GM19328 (cell line): ENCODE measurements at regions not wholly inside any gene's neighbourhood (a gene's known extent, or its start where the extent isn't known, plus 50 kb on each side); places are given as distances from the start of the nearest gene placed in this dataset.

ENCODE experiments used
- ATAC-seq: cut with Tn5 transposase; IDR thresholded peaks from one replicate; pipeline ENCODE4 v1.9.1; 2021; ENCODE audit warnings: mild to moderate bottlenecking, moderate library complexity; ENCODE audit not compliant: unreplicated experiment

DNA sequence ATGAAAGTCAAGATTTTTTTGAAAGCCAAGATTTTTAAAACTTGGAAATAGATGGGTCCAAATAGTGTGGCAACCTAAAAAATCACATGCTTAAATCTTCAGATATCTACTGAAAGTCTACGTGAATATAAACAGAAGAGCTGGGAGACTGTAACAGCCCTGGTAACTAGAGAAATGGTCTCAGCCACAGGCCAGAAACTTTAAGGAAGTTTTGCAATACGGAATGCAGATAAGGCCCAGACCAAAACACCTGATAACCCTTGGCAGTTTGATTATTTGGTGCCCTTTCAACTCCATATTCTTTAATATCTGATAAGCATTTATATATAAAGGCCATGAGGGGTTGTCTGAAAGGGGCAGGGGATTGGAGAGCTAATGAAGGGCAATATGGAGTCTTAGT, 537.3 kb upstream of the TGFBR2 start:
- no peak for ATAC-seq

DNA sequence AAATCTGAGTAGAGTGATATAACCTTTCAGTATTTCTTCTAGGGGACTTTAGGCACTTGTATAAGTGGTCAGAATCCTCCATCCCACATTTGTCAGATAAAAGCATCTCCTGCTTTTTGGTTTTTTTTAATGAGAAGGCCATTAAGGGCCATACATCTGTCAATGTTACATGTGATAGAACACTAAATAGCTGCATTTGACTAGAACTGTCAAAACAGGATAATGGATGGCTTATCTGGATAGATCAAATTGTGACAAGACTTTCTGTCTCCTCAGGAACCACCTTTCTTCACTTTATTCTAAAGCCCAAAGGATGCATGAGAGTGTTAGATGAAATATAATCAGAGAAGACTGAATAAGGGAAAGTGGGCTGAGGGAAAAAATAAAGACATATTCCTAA, 533.4 kb upstream of the TGFBR2 start:
- ATAC-seq: no peak

GRCh38 chr3:30073622-30074021, 532.8 kb upstream of the TGFBR2 start:
- no peak for ATAC-seq

GRCh38 chr3:30075514-30075913, 530.9 kb upstream of the TGFBR2 start:
- ATAC-seq: no peak

DNA sequence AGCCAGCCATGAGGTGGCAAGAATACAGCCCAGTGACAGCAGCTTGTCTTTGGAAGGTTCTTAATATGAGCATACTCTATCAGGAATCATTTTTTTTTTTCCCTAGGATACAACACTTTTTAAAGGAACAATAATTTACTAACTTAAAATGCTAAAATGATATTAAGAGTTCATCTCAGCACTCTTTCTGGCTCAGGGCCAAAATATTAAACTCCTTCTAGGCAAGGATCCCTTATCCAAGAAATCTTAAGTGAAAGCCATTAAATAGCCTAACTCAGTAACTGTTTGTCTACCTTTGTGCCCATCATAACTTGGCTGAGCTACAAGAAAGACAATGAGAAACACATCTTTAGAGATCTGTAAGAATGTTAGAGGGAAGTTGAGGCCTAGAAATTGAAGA, 529.5 kb upstream of the TGFBR2 start:
- ATAC-seq: no peak

DNA sequence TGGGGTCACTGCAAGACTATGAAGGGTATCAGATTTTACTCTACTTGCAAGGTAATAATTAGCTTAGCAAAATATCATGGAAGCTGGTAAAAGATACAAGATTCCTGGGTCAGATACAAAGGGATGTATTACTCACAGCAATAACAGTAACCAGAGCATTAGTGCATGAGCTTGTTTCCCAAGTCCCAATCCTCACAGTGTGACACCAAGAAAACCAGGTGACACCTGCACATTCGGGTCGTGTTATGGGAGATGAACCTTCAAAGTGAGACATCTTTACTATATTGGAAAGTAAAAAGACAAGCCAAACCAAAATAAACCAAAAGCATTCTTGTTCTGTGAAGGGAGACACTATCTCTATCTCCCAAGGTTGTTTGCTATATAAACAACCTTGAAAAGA, 528.7 kb upstream of the TGFBR2 start:
- no peak for ATAC-seq

- ATAC-seq: no peak
These were observed 527.7 kb upstream of the TGFBR2 start for GRCh38 chr3:30078736-30079135.

DNA sequence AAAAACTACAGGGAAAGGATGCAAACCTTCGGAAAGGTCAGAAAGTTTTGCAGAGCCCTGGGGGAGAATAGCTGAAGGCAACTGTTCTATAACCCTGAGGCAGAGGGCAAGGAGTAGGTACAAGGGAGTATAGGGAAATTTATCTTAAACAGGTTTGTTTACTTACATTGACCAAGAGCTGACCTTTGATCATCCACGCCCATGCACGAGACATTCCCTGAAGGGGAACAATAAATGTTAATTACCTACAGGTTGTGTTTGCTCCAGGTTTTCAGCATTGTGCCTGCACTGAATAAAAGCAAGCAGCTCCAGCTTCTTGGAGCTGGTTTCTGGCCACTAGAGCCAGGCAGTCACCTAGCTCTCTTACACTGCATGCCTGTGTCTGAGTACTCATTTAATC, 524.5 kb upstream of the TGFBR2 start:
- no peak for ATAC-seq

DNA sequence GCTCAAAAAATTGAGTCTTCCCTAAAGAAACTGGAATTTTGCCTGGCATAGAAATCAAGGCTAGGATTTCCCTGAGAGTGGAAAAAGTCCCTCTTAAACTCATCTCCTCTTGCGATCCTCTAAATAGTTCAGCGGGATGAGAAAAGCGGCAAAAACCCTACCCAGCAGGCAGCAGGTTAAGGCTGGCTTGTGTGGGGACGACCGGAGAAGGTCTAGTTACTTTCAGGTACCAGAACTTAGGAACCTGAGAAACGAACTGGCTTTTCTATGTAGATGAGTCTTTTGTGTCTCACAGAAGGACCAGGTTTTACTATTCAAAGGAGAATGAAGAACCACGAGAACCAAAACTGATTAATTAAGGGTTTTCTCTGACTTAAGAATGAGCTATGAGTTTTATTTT, 523.7 kb upstream of the TGFBR2 start:
- no peak for ATAC-seq

- ATAC-seq: no peak
These were observed 523.1 kb upstream of the TGFBR2 start for GRCh38 chr3:30083315-30083714.

GRCh38 chr3:30084316-30084715, 522.1 kb upstream of the TGFBR2 start:
- ATAC-seq: no peak

DNA sequence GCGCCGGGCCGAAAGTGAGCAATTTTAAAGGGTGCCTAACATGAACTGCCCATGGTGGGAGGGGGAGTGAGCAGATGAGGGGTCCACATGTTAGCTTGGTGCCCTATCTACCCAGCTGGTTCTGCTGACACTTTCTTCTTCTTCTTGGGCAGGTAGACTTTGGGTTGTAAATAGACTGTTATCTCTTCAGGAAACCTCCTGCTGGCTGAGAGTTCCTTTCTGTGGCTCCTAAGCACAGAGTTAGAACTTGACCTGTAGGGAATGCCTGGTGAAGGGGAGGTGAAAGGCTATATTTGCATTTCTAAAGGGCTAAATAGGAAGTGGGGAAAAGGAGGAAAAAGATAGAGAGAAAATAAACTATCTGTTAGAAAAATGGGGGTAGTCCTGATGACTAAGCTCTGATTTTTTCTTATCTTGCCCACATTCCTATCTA, 521.4 kb upstream of the TGFBR2 start:
- ATAC-seq: no peak

- no peak for ATAC-seq
These were observed 520.9 kb upstream of the TGFBR2 start for GRCh38 chr3:30085486-30085885.

DNA sequence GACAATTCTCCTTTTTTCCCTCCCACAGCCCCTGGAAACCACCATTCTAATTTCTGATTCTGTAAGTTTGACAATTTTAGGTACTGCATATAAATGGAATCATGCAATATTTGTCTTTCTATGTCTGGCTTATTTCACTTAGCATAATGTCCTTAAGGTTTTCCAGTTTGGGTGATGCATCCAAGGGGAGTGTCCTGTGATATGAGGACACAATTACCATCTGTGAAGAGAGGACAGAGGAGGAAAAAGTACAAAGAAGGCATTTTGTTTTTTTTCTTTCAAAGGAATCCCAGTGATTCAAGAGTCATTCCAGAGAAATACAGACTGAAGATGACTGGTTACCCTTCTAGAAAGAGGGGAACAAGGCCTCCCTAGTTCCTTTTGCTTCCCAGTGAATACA, 514.7 kb upstream of the TGFBR2 start:
- no peak for ATAC-seq

- no peak for ATAC-seq
These were observed 509.3 kb upstream of the TGFBR2 start for GRCh38 chr3:30097022-30097650.

DNA sequence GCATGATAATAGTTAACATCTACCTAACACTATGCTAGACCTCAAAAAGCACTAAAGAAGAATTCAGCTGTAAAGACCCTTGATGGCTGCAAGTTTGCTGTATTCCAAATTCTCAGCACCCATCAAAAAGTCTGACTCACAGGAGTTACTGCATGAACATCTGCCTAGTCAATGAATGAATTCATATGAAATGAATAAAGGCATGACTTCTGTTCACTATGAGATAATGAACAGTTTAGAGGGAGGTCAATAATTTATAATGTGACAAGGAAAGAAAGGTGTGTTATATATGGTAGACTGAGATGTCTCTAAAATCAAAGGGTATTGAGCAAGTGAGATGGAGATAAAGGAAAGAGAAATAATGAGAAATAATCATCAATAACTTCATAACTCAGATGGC, 508.2 kb upstream of the TGFBR2 start:
- ATAC-seq: no peak

- no peak for ATAC-seq
These were observed 507.5 kb upstream of the TGFBR2 start for GRCh38 chr3:30098653-30099455.

DNA sequence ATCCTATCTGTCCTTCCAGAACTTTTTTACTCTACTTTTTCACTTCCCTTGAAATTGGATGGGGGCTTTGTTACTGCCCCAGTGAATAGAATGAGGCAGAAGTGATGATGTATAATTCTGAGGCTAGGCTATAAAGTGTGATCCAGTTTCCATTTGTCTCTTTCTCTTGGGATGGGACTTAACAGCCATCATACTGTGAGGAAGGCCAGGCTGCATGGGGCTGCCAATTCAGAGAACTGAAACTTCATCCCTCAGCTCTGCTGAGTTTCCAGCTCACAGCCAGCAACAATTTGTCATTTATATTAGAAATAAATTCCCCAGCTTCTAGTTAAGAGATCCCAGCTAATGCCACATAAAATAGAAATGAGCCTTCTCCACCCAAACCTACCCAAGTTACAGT, 504.0 kb upstream of the TGFBR2 start:
- no peak for ATAC-seq

DNA sequence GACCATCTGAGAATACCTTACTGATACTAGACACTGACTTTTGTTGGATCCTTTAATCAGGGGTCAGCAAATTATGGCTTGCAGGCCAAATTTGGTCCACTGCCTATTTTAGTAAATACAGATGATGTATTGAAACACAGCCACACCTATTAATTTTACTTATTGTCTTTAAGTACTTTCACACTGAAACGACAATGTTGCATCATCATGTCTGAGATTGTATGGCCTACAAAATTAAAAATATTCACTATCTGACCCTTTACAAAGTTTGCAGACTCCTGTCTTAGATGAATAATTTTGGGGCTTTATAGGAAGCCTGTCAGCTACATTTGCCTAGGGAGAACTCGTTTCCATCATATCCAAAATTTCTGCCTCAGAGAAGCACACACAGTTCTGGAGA, 503.2 kb upstream of the TGFBR2 start:
- ATAC-seq: no peak

DNA sequence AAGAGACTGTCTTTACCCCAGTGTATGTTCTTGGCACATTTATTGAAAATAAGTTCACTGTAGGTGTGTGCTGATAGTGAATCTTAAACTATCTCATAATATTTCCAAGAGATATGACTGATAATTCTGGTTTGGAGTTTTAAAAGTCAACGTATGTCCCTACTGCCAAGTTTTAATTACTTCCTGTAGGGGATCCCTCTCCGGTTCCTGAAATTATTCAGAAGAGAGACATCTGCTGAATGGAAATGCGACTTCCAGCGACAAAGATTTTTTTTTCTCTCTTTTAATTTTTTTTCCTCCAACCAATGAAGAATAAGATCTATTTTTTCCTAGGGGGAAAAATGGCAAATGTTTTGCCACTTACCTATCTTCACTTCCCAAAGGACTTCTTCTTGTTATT, 498.9 kb upstream of the TGFBR2 start:
- ATAC-seq: no peak

- no peak for ATAC-seq
These were observed 494.0 kb upstream of the TGFBR2 start for GRCh38 chr3:30112411-30112810.

DNA sequence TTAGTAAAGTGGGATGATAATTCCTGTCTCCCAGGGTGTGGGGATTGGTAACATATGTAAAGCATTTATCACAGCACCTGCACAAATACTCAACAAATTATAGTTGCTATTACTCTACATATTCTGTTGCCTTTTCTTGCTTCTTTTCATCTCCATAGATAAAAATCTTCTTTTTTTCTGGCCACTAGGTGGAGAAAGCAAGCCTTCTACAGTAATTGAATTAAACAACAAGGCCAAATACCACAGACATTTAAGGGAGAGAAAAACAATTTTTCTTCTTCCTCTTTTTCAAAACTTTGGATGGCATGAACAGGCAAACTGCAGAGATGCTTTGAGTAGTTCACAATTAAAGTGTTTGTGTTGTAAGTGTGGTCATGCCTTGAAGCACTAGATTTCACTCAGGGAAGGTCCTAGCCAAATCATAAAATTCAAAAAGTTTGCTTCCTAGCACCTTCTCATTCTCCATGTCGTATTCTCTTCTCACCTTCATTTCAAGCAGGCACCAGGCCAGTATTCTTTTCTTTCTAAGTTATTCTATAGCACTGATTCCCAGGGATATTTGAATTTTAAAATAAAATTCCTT, 493.4 kb upstream of the TGFBR2 start:
- no peak for ATAC-seq
